ENCODE measurements at regions not wholly inside any gene's neighbourhood (a gene's known extent, or its start where the extent isn't known, plus 50 kb on each side); places are given as distances from the start of the nearest gene placed in this dataset.

DNA sequence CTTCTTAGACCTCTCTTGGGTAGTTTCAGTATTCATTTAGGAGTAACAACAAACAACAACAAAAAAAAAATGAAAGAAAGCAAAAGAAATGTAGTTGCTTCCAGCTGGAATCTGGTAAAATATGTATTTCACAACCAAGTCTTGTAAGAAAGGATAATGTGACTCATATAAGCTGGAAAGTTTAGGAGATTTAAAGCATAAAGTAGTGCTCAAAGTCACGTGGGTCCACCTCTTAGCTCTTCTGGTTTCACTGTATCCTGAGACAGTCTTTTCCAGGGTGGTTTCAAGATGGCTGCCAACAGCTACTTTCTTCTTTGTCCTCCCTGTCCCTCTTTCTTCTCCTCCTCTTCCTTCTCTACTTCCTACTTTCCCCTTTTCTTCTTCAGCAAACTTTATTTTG lies 69.5 kb upstream of the CDK13 start:
- Histone ChIP-seq H3K27ac (no peak overlapping the region), H3K4me1 (no peaks in the 10 kb centered on the region), H3K27me3 (ENCODE audit: control insufficient read depth, insufficient read depth, low read length) (no peaks in the 10 kb centered on the region), H3K79me2 (no peaks in the 10 kb centered on the region), H3K4me3 (ENCODE audit: low read depth, low read length) (no peak overlapping the region), H3K4me2 (ENCODE audit: low read length) (no peak overlapping the region), H3K36me3 (ENCODE audit: control insufficient read depth, insufficient read depth, low read length) (no peaks in the 10 kb centered on the region), H3K9me3 (ENCODE audit: control insufficient read depth, low read length) (no peaks in the 10 kb centered on the region), H2AFZ (no peak overlapping the region), H3K9ac (no peak overlapping the region)
- no peak for TF ChIP-seq CTCF (IDR thresholded peaks at IDR 0.05)

GRCh38 chr7:39882148-39882784 lies 67.8 kb upstream of the CDK13 start:
- Histone ChIP-seq H3K9ac (no peak overlapping the region), H3K4me3 (ENCODE audit: low read depth, low read length) (no peak overlapping the region), H3K27me3 (ENCODE audit: control insufficient read depth, insufficient read depth, low read length) (no peaks in the 10 kb centered on the region), H3K4me2 (ENCODE audit: low read length) (no peak overlapping the region), H2AFZ (no peak overlapping the region), H3K9me3 (ENCODE audit: control insufficient read depth, low read length) (no peaks in the 10 kb centered on the region), H3K79me2 (no peaks in the 10 kb centered on the region), H3K27ac (no peak overlapping the region), H3K36me3 (ENCODE audit: control insufficient read depth, insufficient read depth, low read length) (no peaks in the 10 kb centered on the region), H3K4me1 (no peaks in the 10 kb centered on the region)
- TF ChIP-seq CTCF (IDR thresholded peaks at IDR 0.05): no peak

DNA sequence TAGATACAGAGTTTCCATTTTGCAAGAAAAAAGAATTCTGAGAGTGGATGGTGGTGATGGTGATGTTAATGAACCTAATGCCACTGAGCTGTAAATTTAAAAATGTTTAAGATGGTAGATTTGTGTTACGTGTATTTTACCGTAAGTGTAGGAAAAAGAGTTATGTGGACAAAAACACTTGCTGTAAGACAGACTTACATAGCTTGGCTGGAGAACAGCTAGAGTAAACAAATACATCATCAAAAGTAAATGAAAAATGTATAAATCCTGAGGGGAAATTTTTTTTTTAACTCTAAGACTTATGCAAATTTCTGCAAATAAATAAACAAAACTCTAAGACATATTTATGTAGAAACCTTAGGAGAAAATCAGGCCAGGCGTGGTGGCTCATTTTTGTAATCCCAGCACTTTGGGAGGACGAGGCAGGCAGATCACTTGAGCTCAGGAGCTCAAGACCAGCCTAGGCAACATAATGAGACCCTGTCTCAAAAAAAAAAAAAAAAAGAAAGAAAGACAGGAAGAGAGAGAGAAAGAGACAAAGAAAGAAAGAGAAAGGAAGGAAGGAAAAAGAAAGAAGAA lies 66.2 kb upstream of the CDK13 start:
- TF ChIP-seq CTCF (IDR thresholded peaks at IDR 0.05): no peak
- no peak overlapping the region for H3K9ac ChIP-seq
- H3K27me3 ChIP-seq (ENCODE audit: control insufficient read depth, insufficient read depth, low read length): no peaks in the 10 kb centered on the region
- no peaks in the 10 kb centered on the region for H3K9me3 ChIP-seq (ENCODE audit: control insufficient read depth, low read length)
- no peaks in the 10 kb centered on the region for H3K79me2 ChIP-seq
- H2AFZ ChIP-seq: no peak overlapping the region
- H3K27ac ChIP-seq: no peak overlapping the region
- H3K36me3 ChIP-seq (ENCODE audit: control insufficient read depth, insufficient read depth, low read length): no peaks in the 10 kb centered on the region
- H3K4me2 ChIP-seq (ENCODE audit: low read length): no peak overlapping the region
- H3K4me3 ChIP-seq (ENCODE audit: low read depth, low read length): no peak overlapping the region
- H3K4me1 ChIP-seq: no peaks in the 10 kb centered on the region

DNA sequence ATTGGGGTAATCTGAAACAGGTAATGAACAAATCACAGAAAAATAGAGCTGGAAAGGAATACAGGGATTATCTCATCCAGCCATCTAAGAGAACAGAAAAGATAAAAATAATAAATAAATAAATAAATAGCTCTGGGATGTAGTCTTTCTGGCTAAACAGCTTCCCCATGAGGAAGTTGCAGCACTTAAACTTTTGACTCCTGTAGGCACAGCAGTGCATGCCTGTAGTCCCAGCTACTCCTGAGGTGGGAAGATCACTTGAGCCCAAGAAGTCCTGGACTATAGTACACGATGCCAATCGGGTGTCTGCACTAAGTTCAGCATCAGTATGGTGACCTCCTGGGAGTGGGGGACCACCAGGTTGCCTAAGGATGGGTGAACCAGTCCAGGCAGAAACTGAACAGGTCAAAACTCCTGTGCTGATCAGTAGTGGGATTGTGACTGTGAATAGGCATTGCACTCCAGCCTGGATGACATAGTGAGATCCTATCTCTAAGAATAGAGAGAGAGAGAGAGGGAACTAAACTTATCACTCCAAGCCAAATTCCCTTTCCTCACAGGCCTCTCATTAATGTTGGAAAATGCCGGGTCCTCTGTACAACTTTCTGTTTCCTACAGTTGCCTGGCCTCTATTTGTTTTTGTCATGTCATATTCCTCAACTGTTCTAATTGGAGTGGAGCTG lies 61.7 kb upstream of the CDK13 start:
- Histone ChIP-seq H3K4me3 (ENCODE audit: low read depth, low read length) (no peak overlapping the region), H2AFZ (peak overlapping the region; percentile 45), H3K4me2 (ENCODE audit: low read length) (no peak overlapping the region), H3K4me1 (peaks cover 22% of the 10 kb centered on the region), H3K36me3 (ENCODE audit: control insufficient read depth, insufficient read depth, low read length) (no peaks in the 10 kb centered on the region), H3K9ac (no peak overlapping the region), H3K79me2 (no peaks in the 10 kb centered on the region), H3K27ac (no peak overlapping the region), H3K9me3 (ENCODE audit: control insufficient read depth, low read length) (no peaks in the 10 kb centered on the region), H3K27me3 (ENCODE audit: control insufficient read depth, insufficient read depth, low read length) (no peaks in the 10 kb centered on the region)
- TF ChIP-seq CTCF (IDR thresholded peaks at IDR 0.05): no peak

Data from parathyroid adenoma (tissue), 2 donors.